HepG2 (cell line): ENCODE measurements at regions not wholly inside any gene's neighbourhood (a gene's known extent, or its start where the extent isn't known, plus 50 kb on each side); places are given as distances from the start of the nearest gene placed in this dataset.

ENCODE experiments used
- ATAC-seq: fragments of 200-7000 bp; cut with Tn5 transposase; 3 replicates; pipeline ENCODE4 v1.9.1; 2020; ENCODE audit warnings: mild to moderate bottlenecking, moderate library complexity
- BruUV-seq: library from RNA; stranded (reverse); fragments of 400-500 nt; replicated peaks from 2 replicates; lab custom pipeline; 2021; lab: Mats Ljungman, UMichigan
- CTCF ChIA-PET: fragments of 300-600 bp; formaldehyde crosslinking; extraction: SDS; loops from one replicate; lab custom pipeline; 2021; ENCODE audit warnings: low total read pairs, inconsistent platforms, low intra/inter-chr PET ratio; lab: Yijun Ruan, JAX
- POLR2A ChIA-PET: fragments of 350-600 bp; sonication (Branson Sonifier 250); formaldehyde crosslinking; loops from one replicate; lab custom pipeline; 2020; ENCODE audit warnings: antibody characterized with exemption, inconsistent platforms; lab: Yijun Ruan, JAX
- DNase-seq: peaks from one replicate; pipeline ENCODE4 v3.0.0-alpha.2; 2015; ENCODE audit warnings: low spot score
- FAIRE-seq: peaks from 3 replicates; lab custom pipeline; 2011; peaks lifted over from hg19 to GRCh38; lab: Jason Lieb, UNC
- H2AFZ ChIP-seq: one replicate; pipeline ENCODE4 v1.6.1; 2011; ENCODE audit warnings: low read length, inconsistent platforms
- H3K27ac ChIP-seq: fragments of 300-600 bp; 3 replicates; pipeline ENCODE4 v1.8.0; 2011; ENCODE audit warnings: mixed run types, mild to moderate bottlenecking, mixed read lengths, low read length, inconsistent platforms; ENCODE audit not compliant: insufficient read depth; ENCODE audit errors: extremely low read length
- H3K27me3 ChIP-seq, 2 experiments: fragments of 200-600 bp in 1 of 2; 2 replicates in 1 of 2; 3 replicates in 1 of 2; pipeline versions ENCODE4 v1.6.0 to v1.8.0; 2011; ENCODE audit warnings: low read length in 2 of 2, mild to moderate bottlenecking in 2 of 2, moderate library complexity in 2 of 2, inconsistent platforms in 1 of 2; ENCODE audit not compliant: insufficient read depth in 2 of 2, control insufficient read depth in 1 of 2
- H3K36me3 ChIP-seq, 2 experiments: fragments of 200-600 bp in 1 of 2; replicated peaks in 1 of 2; 2 replicates in 1 of 2; 3 replicates in 1 of 2; pipeline versions ENCODE4 v1.5.1 to v1.8.0; 2011; ENCODE audit warnings: low read length in 2 of 2, inconsistent platforms in 1 of 2; ENCODE audit not compliant: insufficient read depth in 2 of 2, control insufficient read depth in 1 of 2
- H3K4me1 ChIP-seq: 2 replicates; pipeline ENCODE4 v1.5.1; 2012; ENCODE audit warnings: low read length, inconsistent platforms; ENCODE audit not compliant: insufficient read depth
- H3K4me2 ChIP-seq: 2 replicates; pipeline ENCODE4 v1.6.0; 2011; ENCODE audit warnings: low read depth, low read length, inconsistent platforms
- H3K4me3 ChIP-seq, 3 experiments: fragments of 200-600 bp in 1 of 3; sonication (generic), shearing (Covaris generic) in 1 of 3; replicated peaks in 1 of 3; 2 replicates each; pipeline ENCODE4 v1.5.1; 2011 to 2016; ENCODE audit warnings: low read length in 3 of 3, inconsistent platforms in 2 of 3, low read depth in 2 of 3, mild to moderate bottlenecking in 2 of 3, control low read depth in 1 of 3, mixed read lengths in 1 of 3; ENCODE audit not compliant: insufficient read depth in 1 of 3
- H3K79me2 ChIP-seq: one replicate; pipeline ENCODE4 v1.6.1; 2011; ENCODE audit warnings: low read length, inconsistent platforms; ENCODE audit not compliant: insufficient read depth
- H3K9ac ChIP-seq: 2 replicates; pipeline ENCODE4 v1.6.0; 2011; ENCODE audit warnings: mild to moderate bottlenecking, low read depth, low read length, inconsistent platforms; ENCODE audit not compliant: insufficient read depth
- H3K9me3 ChIP-seq: 2 replicates; pipeline ENCODE4 v1.5.1; 2012; ENCODE audit warnings: mild to moderate bottlenecking, low read length
- H4K20me1 ChIP-seq: 2 replicates; pipeline ENCODE4 v1.6.0; 2011; ENCODE audit warnings: inconsistent platforms, mild to moderate bottlenecking, low read length, moderate library complexity; ENCODE audit not compliant: insufficient read depth
- ATF5 ChIP-seq: sonication (generic); formaldehyde crosslinking; IDR thresholded peaks from 2 replicates; pipeline ENCODE4 v1.4.0; 2020; ENCODE audit warnings: mild to moderate bottlenecking, low read depth, missing genetic modification reagents
- BATF2 ChIP-seq: sonication (generic); formaldehyde crosslinking; IDR thresholded peaks from 2 replicates; pipeline ENCODE4 v1.8.0; 2022; ENCODE audit warnings: mild to moderate bottlenecking, missing genetic modification reagents, moderate library complexity
- DR1 ChIP-seq: sonication (generic); formaldehyde crosslinking; IDR thresholded peaks from 2 replicates; pipeline ENCODE4 v1.8.0; 2021; ENCODE audit warnings: mild to moderate bottlenecking, missing genetic modification reagents, inconsistent platforms
- HCFC1 ChIP-seq: fragments of 150-350 bp; IDR thresholded peaks from 2 replicates; pipeline ENCODE4 v1.6.1; 2014; ENCODE audit warnings: low read depth, low read length
- HES4 ChIP-seq: sonication (generic); formaldehyde crosslinking; IDR thresholded peaks from 2 replicates; pipeline ENCODE4 v1.9.0; 2021; ENCODE audit warnings: mild to moderate bottlenecking, missing genetic modification reagents, borderline replicate concordance
- HMGXB3 ChIP-seq: sonication (generic); formaldehyde crosslinking; IDR thresholded peaks from 2 replicates; pipeline ENCODE4 v1.4.0; 2020; ENCODE audit warnings: missing genetic modification reagents, borderline replicate concordance
- NFATC3 ChIP-seq: sonication (generic); formaldehyde crosslinking; IDR thresholded peaks from 2 replicates; pipeline ENCODE4 v1.5.1; 2020; ENCODE audit warnings: mild to moderate bottlenecking, missing genetic modification reagents
- NPAS2 ChIP-seq: sonication (generic); formaldehyde crosslinking; IDR thresholded peaks from 2 replicates; pipeline ENCODE4 v1.8.0; 2022; ENCODE audit warnings: mild to moderate bottlenecking, missing genetic modification reagents, borderline replicate concordance
- PCBP2 ChIP-seq: fragments of 200-400 bp; formaldehyde crosslinking; optimal IDR thresholded peaks from 2 replicates; pipeline ENCODE3; 2018; ENCODE audit warnings: low read length, low read depth; ENCODE audit not compliant: poor library complexity, severe bottlenecking
- RFX3 ChIP-seq: IDR thresholded peaks from 2 replicates; pipeline ENCODE4 v1.6.1; 2016; ENCODE audit warnings: missing biosample characterization, missing genetic modification reagents
- SCMH1 ChIP-seq: sonication (generic); formaldehyde crosslinking; IDR thresholded peaks from 2 replicates; pipeline ENCODE4 v1.9.0; 2021; ENCODE audit warnings: missing genetic modification reagents, mild to moderate bottlenecking, borderline replicate concordance
- SMARCC2 ChIP-seq: fragments of 450-650 bp; IDR thresholded peaks from 2 replicates; pipeline ENCODE4 v1.6.1; 2017; ENCODE audit warnings: antibody characterized with exemption, mild to moderate bottlenecking
- ZBTB25 ChIP-seq: IDR thresholded peaks from 2 replicates; pipeline ENCODE4 v1.6.1; 2018; ENCODE audit warnings: missing genetic modification reagents
- ZNF124 ChIP-seq: sonication (generic); formaldehyde crosslinking; IDR thresholded peaks from 2 replicates; pipeline ENCODE4 v1.4.0; 2020; ENCODE audit warnings: missing genetic modification reagents
- ZNF510 ChIP-seq: sonication (generic); formaldehyde crosslinking; IDR thresholded peaks from 2 replicates; pipeline ENCODE4 v1.4.0; 2020; ENCODE audit warnings: low read depth, mild to moderate bottlenecking, missing genetic modification reagents
- ZNF879 ChIP-seq: sonication (generic); formaldehyde crosslinking; IDR thresholded peaks from 2 replicates; pipeline ENCODE4 v1.8.1; 2023; ENCODE audit warnings: missing genetic modification reagents
- ZNF883 ChIP-seq: sonication (generic); formaldehyde crosslinking; IDR thresholded peaks from 2 replicates; pipeline ENCODE4 v1.5.1; 2020; ENCODE audit warnings: mild to moderate bottlenecking, missing genetic modification reagents; ENCODE audit errors: not compliant biosample characterization
- WGBS: methylation state at CpG from one replicate; pipeline ENCODE4 v1.1.6; 2017; ENCODE audit warnings: low lambda C conversion rate; 5-methylcytosine and 5-hydroxymethylcytosine counted together
- in situ Hi-C: cut with HindIII; loops from 2 replicates; pipeline ENCODE4 v1.10.0; 2017; ENCODE audit warnings: low pct_unique_long_range_greater_than_20kb; ENCODE audit not compliant: extremely low pct_ligation_motif_present
- intact Hi-C: fragments of 100-400 bp; cut with micrococcal nuclease; formaldehyde crosslinking; loops from one replicate; pipeline ENCODE4 v1.10.0; 2022; ENCODE audit not compliant: unreplicated experiment

- TF ChIP-seq ATF5 (CRISPR knock-in tag) (no peak), BATF2 (CRISPR knock-in tag) (no peak), NPAS2 (CRISPR knock-in tag) (no peak), SMARCC2 (no peak), NFATC3 (no peak), PCBP2 (no peak), RFX3 (no peak)
Measured at GRCh38 chr20:55461519-55461918, 543.8 kb downstream of the CBLN4 start (continued).

- BruUV-seq: no TSS peak
- Histone ChIP-seq H3K9me3 (peaks cover 74% of the 10 kb centered on the region), H3K4me3 (no peak overlapping the region), H3K9ac (no peak overlapping the region), H3K79me2 (no peaks in the 10 kb centered on the region), H3K27ac (no peak overlapping the region), H3K4me1 (no peaks in the 10 kb centered on the region), H3K27me3 (no peaks in the 10 kb centered on the region), H3K4me2 (no peak overlapping the region), H3K36me3 (no peaks in the 10 kb centered on the region; a peak in 1 of 5 replicates), H2AFZ (no peak overlapping the region), H4K20me1 (no peaks in the 10 kb centered on the region)
- in situ Hi-C loops (no loop called here), intact Hi-C loops (no loop called here)
- 5% methylated on average over 1 of the region's 1 CpG for WGBS
- DNase-seq (no peak), ATAC-seq (no peak), FAIRE-seq (no peak)
- no peak for TF ChIP-seq ZNF510 (CRISPR knock-in tag)
- TF ChIP-seq HES4: no peak
- no peak for TF ChIP-seq DR1 (CRISPR knock-in tag)
- no peak for TF ChIP-seq ZNF879 (CRISPR knock-in tag)
- no peak for TF ChIP-seq ZNF883 (CRISPR knock-in tag)
- TF ChIP-seq HCFC1: no peak
- no peak for TF ChIP-seq ZNF124 (CRISPR knock-in tag)
- no peak for TF ChIP-seq SCMH1 (CRISPR knock-in tag)
- no peak for TF ChIP-seq ZBTB25 (CRISPR knock-in tag)
- TF ChIP-seq HMGXB3 (CRISPR knock-in tag): no peak
- CTCF ChIA-PET: no interaction called here
- POLR2A ChIA-PET: no interaction called here
Measured at GRCh38 chr20:55456316-55456940, 548.9 kb downstream of the CBLN4 start.
